H1 (cell line): ENCODE measurements at regions not wholly inside any gene's neighbourhood (a gene's known extent, or its start where the extent isn't known, plus 50 kb on each side); places are given as distances from the start of the nearest gene placed in this dataset.

Experiments used
- CTCF ChIA-PET: fragments of 300-600 bp; sonication (Branson Sonifier 250); formaldehyde crosslinking; loops from one replicate; lab custom pipeline; 2021; ENCODE audit not compliant: partially characterized antibody; lab: Charles Lee
- POLR2A ChIA-PET: fragments of 300-600 bp; sonication (Branson Sonifier 250); formaldehyde crosslinking; loops from one replicate; lab custom pipeline; 2021; ENCODE audit warnings: inconsistent platforms; ENCODE audit not compliant: partially characterized antibody; lab: Charles Lee
- DNase-seq, 2 experiments: peaks; one replicate each; pipeline versions ENCODE4 v3.0.0 to v3.0.0-alpha.2; 2010 to 2022; ENCODE audit warnings: low spot score in 2 of 2, low read depth in 1 of 2, mixed read lengths in 1 of 2
- FAIRE-seq: peaks from 2 replicates; lab custom pipeline; 2011; peaks lifted over from hg19 to GRCh38; lab: Jason Lieb, UNC
- H2AFZ ChIP-seq: 2 replicates; pipeline ENCODE4 v1.8.1; 2012; ENCODE audit warnings: low read length, inconsistent platforms
- H2AK5ac ChIP-seq: 2 replicates; pipeline ENCODE4 v1.6.1; 2013; ENCODE audit warnings: low read depth, low read length
- H2BK120ac ChIP-seq: replicated peaks from 2 replicates; pipeline ENCODE3; 2013; ENCODE audit warnings: low read depth, low read length, inconsistent platforms
- H2BK12ac ChIP-seq: 2 replicates; pipeline ENCODE4 v1.6.1; 2013; ENCODE audit warnings: low read depth, low read length
- H2BK15ac ChIP-seq: 2 replicates; pipeline ENCODE4 v1.6.1; 2013; ENCODE audit warnings: low read length
- H2BK20ac ChIP-seq: 2 replicates; pipeline ENCODE4 v1.6.1; 2013; ENCODE audit warnings: low read length
- H2BK5ac ChIP-seq: 2 replicates; pipeline ENCODE4 v1.6.1; 2013; ENCODE audit warnings: low read depth, low read length
- H3K14ac ChIP-seq: 2 replicates; pipeline ENCODE4 v1.6.1; 2013; ENCODE audit warnings: inconsistent platforms; ENCODE audit not compliant: insufficient read length
- H3K18ac ChIP-seq: 2 replicates; pipeline ENCODE4 v1.6.1; 2013; ENCODE audit warnings: low read length; ENCODE audit errors: extremely low read depth
- H3K23ac ChIP-seq: 2 replicates; pipeline ENCODE4 v1.6.1; 2013; ENCODE audit warnings: inconsistent platforms; ENCODE audit not compliant: insufficient read length
- H3K23me2 ChIP-seq: 2 replicates; pipeline ENCODE4 v1.6.1; 2013; ENCODE audit warnings: low read depth, low read length
- H3K27ac ChIP-seq: 2 replicates; pipeline ENCODE4 v1.6.1; 2011; ENCODE audit warnings: low read depth, low read length, inconsistent platforms
- H3K27me3 ChIP-seq, 4 experiments: replicated peaks in 1 of 4; 1 replicate in 1 of 4; 2 replicates in 3 of 4; pipeline versions ENCODE4 v1.6.1 to v1.8.1; 2011 to 2013; ENCODE audit warnings: low read length in 3 of 4, mild to moderate bottlenecking in 3 of 4, inconsistent platforms in 2 of 4, mixed read lengths in 2 of 4, moderate library complexity in 1 of 4; ENCODE audit not compliant: control insufficient read depth in 3 of 4, insufficient read depth in 3 of 4; ENCODE audit errors: extremely low read depth in 1 of 4
- H3K36me3 ChIP-seq, 4 experiments: 2 replicates each; pipeline versions ENCODE4 v1.6.1 to v1.8.1; 2011 to 2013; ENCODE audit warnings: mild to moderate bottlenecking in 4 of 4, low read length in 3 of 4, moderate library complexity in 2 of 4, control low read depth in 1 of 4, inconsistent platforms in 1 of 4; ENCODE audit not compliant: insufficient read depth in 4 of 4, control insufficient read depth in 2 of 4
- H3K4ac ChIP-seq: replicated peaks from 2 replicates; pipeline ENCODE3; 2013; ENCODE audit warnings: low read length, low read depth, mixed read lengths, inconsistent platforms; ENCODE audit not compliant: insufficient read length
- H3K4me1 ChIP-seq, 4 experiments: replicated peaks in 1 of 4; 1 replicate in 1 of 4; 2 replicates in 3 of 4; pipeline versions ENCODE4 v1.6.1 to v1.8.1; 2011 to 2013; ENCODE audit warnings: low read length in 3 of 4, inconsistent platforms in 2 of 4, mixed read lengths in 1 of 4; ENCODE audit not compliant: insufficient read depth in 4 of 4, control insufficient read depth in 3 of 4
- H3K4me2 ChIP-seq, 2 experiments: 2 replicates each; pipeline versions ENCODE4 v1.6.1 to v1.8.1; 2011 to 2013; ENCODE audit warnings: low read depth in 2 of 2, low read length in 2 of 2, control low read depth in 1 of 2, inconsistent platforms in 1 of 2, mild to moderate bottlenecking in 1 of 2; ENCODE audit not compliant: insufficient read depth in 1 of 2
- H3K4me3 ChIP-seq, 4 experiments: fragments of 200-600, 300-600 bp in 1 of 4; sonication (generic), shearing (Covaris generic), sonication (Bioruptor Twin) in 1 of 4; 2 replicates each; pipeline versions ENCODE4 v1.5.1 to v1.8.1; 2011 to 2016; ENCODE audit warnings: low read length in 4 of 4, low read depth in 3 of 4, control low read depth in 2 of 4, inconsistent platforms in 2 of 4, mild to moderate bottlenecking in 2 of 4, mixed read lengths in 1 of 4, moderate library complexity in 1 of 4; ENCODE audit not compliant: insufficient read depth in 2 of 4; ENCODE audit errors: extremely low read depth in 1 of 4
- H3K56ac ChIP-seq: replicated peaks from 2 replicates; pipeline ENCODE3; 2013; ENCODE audit warnings: low read depth, mild to moderate bottlenecking, mixed read lengths, low read length, inconsistent platforms; ENCODE audit not compliant: insufficient read length
- H3K79me1 ChIP-seq: 2 replicates; pipeline ENCODE4 v1.6.1; 2013; ENCODE audit warnings: low read depth, low read length, control low read depth
- H3K79me2 ChIP-seq, 2 experiments: 2 replicates each; pipeline versions ENCODE4 v1.6.1 to v1.8.1; 2012 to 2013; ENCODE audit warnings: low read length in 2 of 2, mild to moderate bottlenecking in 2 of 2, inconsistent platforms in 1 of 2; ENCODE audit not compliant: insufficient read depth in 2 of 2, control insufficient read depth in 1 of 2
- H3K9ac ChIP-seq, 4 experiments: replicated peaks in 1 of 4; 1 replicate in 1 of 4; 2 replicates in 3 of 4; pipeline versions ENCODE4 v1.6.1 to v1.8.1; 2011 to 2013; ENCODE audit warnings: low read depth in 3 of 4, low read length in 3 of 4, control low read depth in 2 of 4, mild to moderate bottlenecking in 2 of 4, moderate library complexity in 2 of 4, inconsistent platforms in 1 of 4; ENCODE audit errors: extremely low read depth in 1 of 4
- H3K9me3 ChIP-seq, 2 experiments: 2 replicates each; pipeline versions ENCODE4 v1.6.1 to v1.8.1; 2012 to 2013; ENCODE audit warnings: mild to moderate bottlenecking in 2 of 2, moderate library complexity in 2 of 2, control low read depth in 1 of 2, inconsistent platforms in 1 of 2, low read depth in 1 of 2, low read length in 1 of 2, mixed read lengths in 1 of 2; ENCODE audit not compliant: insufficient read depth in 2 of 2
- H4K20me1 ChIP-seq, 2 experiments: replicated peaks in 1 of 2; 2 replicates each; pipeline versions ENCODE3 to v1.8.1; 2011 to 2013; ENCODE audit warnings: inconsistent platforms in 2 of 2, low read length in 2 of 2, mild to moderate bottlenecking in 1 of 2; ENCODE audit not compliant: insufficient read depth in 2 of 2, control insufficient read depth in 1 of 2
- H4K5ac ChIP-seq: 2 replicates; pipeline ENCODE4 v1.6.1; 2013; ENCODE audit warnings: low read length, low read depth, mixed read lengths, inconsistent platforms; ENCODE audit not compliant: insufficient read length
- H4K8ac ChIP-seq: 2 replicates; pipeline ENCODE4 v1.8.0; 2013; ENCODE audit warnings: mild to moderate bottlenecking, moderate library complexity, low read length, inconsistent platforms; ENCODE audit not compliant: insufficient read depth; ENCODE audit errors: extremely low read depth
- H4K91ac ChIP-seq: replicated peaks from 2 replicates; pipeline ENCODE3; 2013; ENCODE audit warnings: low read length, mixed read lengths, inconsistent platforms; ENCODE audit not compliant: insufficient read length
- BCL11A ChIP-seq, 2 experiments: IDR thresholded peaks; one replicate each; pipeline ENCODE4 v1.6.1; 2011; ENCODE audit warnings: low read depth in 2 of 2, low read length in 2 of 2, mild to moderate bottlenecking in 2 of 2
- CREB1 ChIP-seq: IDR thresholded peaks from 2 replicates; pipeline ENCODE4 v1.6.1; 2012; ENCODE audit warnings: inconsistent platforms
- CTBP2 ChIP-seq: IDR thresholded peaks from 2 replicates; pipeline ENCODE4 v1.7.0; 2011; ENCODE audit warnings: borderline replicate concordance, mild to moderate bottlenecking, moderate library complexity, mixed read lengths, low read length; ENCODE audit not compliant: insufficient read depth, insufficient read length
- PHF8 ChIP-seq: fragments of 200-600 bp; sonication (generic); conservative IDR thresholded peaks from 2 replicates; pipeline ENCODE4 v1.7.1; 2012; ENCODE audit warnings: low read depth, mild to moderate bottlenecking, inconsistent platforms, low read length, moderate library complexity
- POU5F1 ChIP-seq: IDR thresholded peaks from 2 replicates; pipeline ENCODE4 v1.6.1; 2011; ENCODE audit warnings: low read depth, mild to moderate bottlenecking, low read length, moderate library complexity
- RFX5 ChIP-seq: IDR thresholded peaks from 2 replicates; pipeline ENCODE4 v1.6.1; 2011; ENCODE audit warnings: low read depth, low read length, improper control_type of control experiment, borderline replicate concordance
- SP1 ChIP-seq: IDR thresholded peaks from 2 replicates; pipeline ENCODE4 v1.6.1; 2011; ENCODE audit warnings: low read depth, low read length
- TAF7 ChIP-seq: optimal IDR thresholded peaks from 2 replicates; pipeline ENCODE3; 2011; ENCODE audit warnings: low read depth, mild to moderate bottlenecking, inconsistent platforms, low read length, moderate library complexity, borderline replicate concordance
- TCF12 ChIP-seq: IDR thresholded peaks from 2 replicates; pipeline ENCODE4 v1.6.1; 2011; ENCODE audit warnings: low read depth, mild to moderate bottlenecking, low read length
- YY1 ChIP-seq: IDR thresholded peaks from 2 replicates; pipeline ENCODE4 v1.6.1; 2011; ENCODE audit warnings: low read depth, mild to moderate bottlenecking, low read length
- WGBS, 2 experiments: shearing (Covaris generic) in 1 of 2; methylation state at CpG; one replicate each; pipeline versions ENCODE4 v1.1.6 to v1.1.7; 2013 to 2015; ENCODE audit warnings: low lambda C conversion rate in 2 of 2, mixed read lengths in 2 of 2, inconsistent platforms in 1 of 2, low coverage in 1 of 2, missing lambda C conversion rate in 1 of 2; ENCODE audit not compliant: insufficient replicate concordance in 2 of 2, insufficient coverage in 1 of 2, insufficient read length in 1 of 2; ENCODE audit errors: extremely low coverage in 1 of 2, missing lambda C conversion rate in 1 of 2; 5-methylcytosine and 5-hydroxymethylcytosine counted together

GRCh38 chr1:87404296-87404695 lies 75.6 kb downstream of the LMO4 start:
- no peak overlapping the region for H3K4ac ChIP-seq
- H2BK120ac ChIP-seq = no peak overlapping the region
- no peak overlapping the region for H3K27ac ChIP-seq
- H2BK15ac ChIP-seq = no peak overlapping the region
- no peak overlapping the region for H2AK5ac ChIP-seq
- POLR2A ChIA-PET = no interaction called here
- no peak overlapping the region for H3K4me2 ChIP-seq
- no peaks in the 10 kb centered on the region for H3K36me3 ChIP-seq
- H3K79me1 ChIP-seq = no peaks in the 10 kb centered on the region
- H3K4me1 ChIP-seq = no peaks in the 10 kb centered on the region
- no peak overlapping the region for H3K18ac ChIP-seq
- H3K79me2 ChIP-seq = no peaks in the 10 kb centered on the region
- no peak for DNase-seq
- WGBS, 2 experiments = 96% methylated on average over 3 of the region's 3 CpGs; no CpG with 5 or more reads in 1 of the 2 experiments
- H4K20me1 ChIP-seq = no peaks in the 10 kb centered on the region
- TF ChIP-seq YY1 = no peak
- no peak for TF ChIP-seq TAF7
- no peak for TF ChIP-seq PHF8
- no peak for TF ChIP-seq CTBP2
- no peak for TF ChIP-seq CREB1
- no peak for TF ChIP-seq RFX5
- no peak for TF ChIP-seq TCF12
- no peak for TF ChIP-seq BCL11A (IDR thresholded peaks at IDR 0.05; ENCODE audit: low read depth in 2 of 2, low read length in 2 of 2)
- no peak for TF ChIP-seq SP1
- no peak for TF ChIP-seq POU5F1
- H3K23me2 ChIP-seq = no peaks in the 10 kb centered on the region
- H3K9ac ChIP-seq = no peak overlapping the region
- no peak overlapping the region for H2AFZ ChIP-seq
- H3K27me3 ChIP-seq = no peaks in the 10 kb centered on the region
- no peaks in the 10 kb centered on the region for H3K9me3 ChIP-seq
- H2BK12ac ChIP-seq = no peak overlapping the region
- H2BK20ac ChIP-seq = no peak overlapping the region
- no peak overlapping the region for H4K91ac ChIP-seq
- H4K8ac ChIP-seq = no peak overlapping the region
- no peak overlapping the region for H2BK5ac ChIP-seq
- no peak for FAIRE-seq
- CTCF ChIA-PET = interaction anchor here (0.8 kb wide), 1 partner anchor 24 kb away, joined by 3 read pairs; no protein-coding TSS in a partner anchor
- no peak overlapping the region for H3K23ac ChIP-seq
- H4K5ac ChIP-seq = no peak overlapping the region
- H3K14ac ChIP-seq = no peak overlapping the region
- no peak overlapping the region for H3K56ac ChIP-seq
- no peak overlapping the region for H3K4me3 ChIP-seq
